ENCODE measurements at regions not wholly inside any gene's neighbourhood (a gene's known extent, or its start where the extent isn't known, plus 50 kb on each side); places are given as distances from the start of the nearest gene placed in this dataset.

DNA sequence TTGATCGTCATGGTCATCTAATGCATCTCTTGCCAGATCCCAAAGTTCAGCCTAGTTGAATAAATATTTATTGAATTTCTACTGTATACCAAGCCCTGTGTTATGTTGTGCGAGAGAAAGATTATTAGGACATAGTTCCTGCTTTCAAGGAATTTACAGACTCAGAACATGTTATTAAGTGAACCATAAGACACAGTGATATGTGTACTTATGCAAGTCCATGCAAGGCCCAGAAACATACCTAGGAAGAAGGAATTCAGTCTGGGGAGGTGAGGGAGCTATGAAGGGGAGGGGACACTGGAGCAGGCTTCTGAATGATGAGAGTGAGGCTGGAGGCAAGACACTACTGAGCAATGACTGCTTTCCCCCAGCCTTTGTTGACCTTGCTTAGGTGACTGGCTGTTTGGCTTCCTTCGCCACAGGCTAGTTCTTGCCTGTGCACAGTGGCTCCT is 81.4 kb downstream of the ACAA2 start:
- H3K4me3 ChIP-seq (replicated peaks; ENCODE audit: insufficient read depth, low read length): no peak overlapping the region
- peaks cover 5% of the 10 kb centered on the region for H3K27me3 ChIP-seq (ENCODE audit: insufficient read depth, poor library complexity, severe bottlenecking)
- TF ChIP-seq, protein P1, sequence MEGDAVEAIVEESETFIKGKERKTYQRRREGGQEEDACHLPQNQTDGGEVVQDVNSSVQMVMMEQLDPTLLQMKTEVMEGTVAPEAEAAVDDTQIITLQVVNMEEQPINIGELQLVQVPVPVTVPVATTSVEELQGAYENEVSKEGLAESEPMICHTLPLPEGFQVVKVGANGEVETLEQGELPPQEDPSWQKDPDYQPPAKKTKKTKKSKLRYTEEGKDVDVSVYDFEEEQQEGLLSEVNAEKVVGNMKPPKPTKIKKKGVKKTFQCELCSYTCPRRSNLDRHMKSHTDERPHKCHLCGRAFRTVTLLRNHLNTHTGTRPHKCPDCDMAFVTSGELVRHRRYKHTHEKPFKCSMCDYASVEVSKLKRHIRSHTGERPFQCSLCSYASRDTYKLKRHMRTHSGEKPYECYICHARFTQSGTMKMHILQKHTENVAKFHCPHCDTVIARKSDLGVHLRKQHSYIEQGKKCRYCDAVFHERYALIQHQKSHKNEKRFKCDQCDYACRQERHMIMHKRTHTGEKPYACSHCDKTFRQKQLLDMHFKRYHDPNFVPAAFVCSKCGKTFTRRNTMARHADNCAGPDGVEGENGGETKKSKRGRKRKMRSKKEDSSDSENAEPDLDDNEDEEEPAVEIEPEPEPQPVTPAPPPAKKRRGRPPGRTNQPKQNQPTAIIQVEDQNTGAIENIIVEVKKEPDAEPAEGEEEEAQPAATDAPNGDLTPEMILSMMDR (IDR thresholded peaks at IDR 0.05; ENCODE audit: insufficient read depth, low read length): no peak
- TF ChIP-seq SPI1 (IDR thresholded peaks at IDR 0.05; ENCODE audit: borderline replicate concordance, low read depth): no peak
- TF ChIP-seq GABPA (IDR thresholded peaks at IDR 0.05; ENCODE audit: low read depth): no peak
- no peak for TF ChIP-seq POLR2AphosphoS5 (IDR thresholded peaks at IDR 0.05; ENCODE audit: low read depth)
- TF ChIP-seq REST (IDR thresholded peaks at IDR 0.05; ENCODE audit: insufficient replicate concordance, low read depth): no peak
- no peak for DNase-seq (ENCODE audit: low read depth in 1 of 2, low spot score in 1 of 2)
- no peak overlapping the region for H3K27ac ChIP-seq (replicated peaks)

- Histone ChIP-seq H3K4me3 (replicated peaks; ENCODE audit: insufficient read depth, low read length) (no peak overlapping the region), H3K27ac (replicated peaks) (no peak overlapping the region), H3K27me3 (ENCODE audit: insufficient read depth, poor library complexity, severe bottlenecking) (peaks cover 5% of the 10 kb centered on the region)
- no peak for DNase-seq (ENCODE audit: low read depth in 1 of 2, low spot score in 1 of 2)
- TF ChIP-seq POLR2AphosphoS5 (IDR thresholded peaks at IDR 0.05; ENCODE audit: low read depth) (no peak), SPI1 (IDR thresholded peaks at IDR 0.05; ENCODE audit: borderline replicate concordance, low read depth) (no peak), REST (IDR thresholded peaks at IDR 0.05; ENCODE audit: insufficient replicate concordance, low read depth) (no peak), GABPA (IDR thresholded peaks at IDR 0.05; ENCODE audit: low read depth) (no peak)
- TF ChIP-seq, protein P1 (IDR thresholded peaks at IDR 0.05; ENCODE audit: insufficient read depth, low read length): no peak
Measured at GRCh38 chr18:49731421-49731841, 81.9 kb downstream of the ACAA2 start.

- H3K27ac ChIP-seq (replicated peaks): no peak overlapping the region
Measured at GRCh38 chr18:49730951-49731391, 82.4 kb downstream of the ACAA2 start.

More at GRCh38 chr18:49730951-49731391, 82.4 kb downstream of the ACAA2 start:
- TF ChIP-seq, protein P1 (IDR thresholded peaks at IDR 0.05; ENCODE audit: insufficient read depth, low read length): no peak
- TF ChIP-seq REST (IDR thresholded peaks at IDR 0.05; ENCODE audit: insufficient replicate concordance, low read depth) (no peak), GABPA (IDR thresholded peaks at IDR 0.05; ENCODE audit: low read depth) (no peak), POLR2AphosphoS5 (IDR thresholded peaks at IDR 0.05; ENCODE audit: low read depth) (no peak), SPI1 (IDR thresholded peaks at IDR 0.05; ENCODE audit: borderline replicate concordance, low read depth) (no peak)
- Histone ChIP-seq H3K27me3 (ENCODE audit: insufficient read depth, poor library complexity, severe bottlenecking) (peaks cover 5% of the 10 kb centered on the region), H3K4me3 (replicated peaks; ENCODE audit: insufficient read depth, low read length) (no peak overlapping the region)
- no peak for DNase-seq (ENCODE audit: low read depth in 1 of 2, low spot score in 1 of 2)
